ENCODE measurements at regions not wholly inside any gene's neighbourhood (a gene's known extent, or its start where the extent isn't known, plus 50 kb on each side); places are given as distances from the start of the nearest gene placed in this dataset.
A peak's percentile ranks its signal among the peaks of the same experiment; 100 is the strongest.

GRCh38 chr10:3704565-3705325 lies 80.3 kb downstream of the KLF6 start:
- WGBS, 2 donors: 77 to 80% methylated on average over 10 of the region's 10 CpGs
- Histone ChIP-seq H3K9me3 (no peaks in the 10 kb centered on the region), H3K4me1 (peaks cover 0 to 11% (median 4%) of the 10 kb centered on the region in 9 donors), H3K4me3 (no peak overlapping the region), H3K27me3 (no peaks in the 10 kb centered on the region), H3K36me3 (no peaks in the 10 kb centered on the region), H3K27ac (peak overlapping the region in 2 of 10 donors; percentile 34 to 37)
- ATAC-seq (peak; percentile 52 to 89 (median 70)), DNase-seq (no peak)
- intact Hi-C loops (cut with DNase I): loop anchor here in 2 of 10 donors (5.0 to 10.0 kb wide), 2 partner anchors 930 to 1608 kb away; no protein-coding TSS in a partner anchor
- TF ChIP-seq, protein P1, sequence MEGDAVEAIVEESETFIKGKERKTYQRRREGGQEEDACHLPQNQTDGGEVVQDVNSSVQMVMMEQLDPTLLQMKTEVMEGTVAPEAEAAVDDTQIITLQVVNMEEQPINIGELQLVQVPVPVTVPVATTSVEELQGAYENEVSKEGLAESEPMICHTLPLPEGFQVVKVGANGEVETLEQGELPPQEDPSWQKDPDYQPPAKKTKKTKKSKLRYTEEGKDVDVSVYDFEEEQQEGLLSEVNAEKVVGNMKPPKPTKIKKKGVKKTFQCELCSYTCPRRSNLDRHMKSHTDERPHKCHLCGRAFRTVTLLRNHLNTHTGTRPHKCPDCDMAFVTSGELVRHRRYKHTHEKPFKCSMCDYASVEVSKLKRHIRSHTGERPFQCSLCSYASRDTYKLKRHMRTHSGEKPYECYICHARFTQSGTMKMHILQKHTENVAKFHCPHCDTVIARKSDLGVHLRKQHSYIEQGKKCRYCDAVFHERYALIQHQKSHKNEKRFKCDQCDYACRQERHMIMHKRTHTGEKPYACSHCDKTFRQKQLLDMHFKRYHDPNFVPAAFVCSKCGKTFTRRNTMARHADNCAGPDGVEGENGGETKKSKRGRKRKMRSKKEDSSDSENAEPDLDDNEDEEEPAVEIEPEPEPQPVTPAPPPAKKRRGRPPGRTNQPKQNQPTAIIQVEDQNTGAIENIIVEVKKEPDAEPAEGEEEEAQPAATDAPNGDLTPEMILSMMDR (IDR thresholded peaks at IDR 0.05): no peak

DNA sequence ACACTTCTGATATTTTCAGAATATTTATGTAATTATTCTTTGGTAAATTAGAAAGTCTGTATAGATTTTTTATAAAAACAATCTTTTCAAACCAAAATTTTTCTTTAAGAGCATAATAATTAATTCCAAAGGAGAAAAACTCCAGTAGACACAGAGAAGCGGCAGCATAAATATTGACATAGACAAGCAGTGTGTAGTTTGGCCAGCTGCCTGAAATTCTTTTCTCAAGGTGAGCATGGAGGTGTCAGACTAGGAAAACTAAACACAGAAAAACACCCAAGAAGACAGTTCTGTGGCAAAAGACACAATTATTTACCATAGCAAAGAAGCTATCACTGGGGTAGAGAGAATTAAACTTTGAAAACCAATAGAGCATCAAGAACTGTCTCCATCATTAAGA lies 82.4 kb downstream of the KLF6 start:
- 97 to 98% methylated on average over 1 of the region's 1 CpG for WGBS, 2 donors
- no peak overlapping the region for H3K4me3 ChIP-seq
- peaks cover 0 to 11% (median 4%) of the 10 kb centered on the region in 9 donors for H3K4me1 ChIP-seq
- DNase-seq: no peak
- intact Hi-C loops (cut with DNase I): loop anchor here in 1 of 10 donors (10.0 kb wide), 1 partner anchor 928 kb away; no protein-coding TSS in a partner anchor
- TF ChIP-seq, protein P1 (IDR thresholded peaks at IDR 0.05): no peak
- H3K9me3 ChIP-seq: no peaks in the 10 kb centered on the region
- H3K36me3 ChIP-seq: no peaks in the 10 kb centered on the region
- no peak for ATAC-seq
- no peak overlapping the region for H3K27ac ChIP-seq
- H3K27me3 ChIP-seq: no peaks in the 10 kb centered on the region

DNA sequence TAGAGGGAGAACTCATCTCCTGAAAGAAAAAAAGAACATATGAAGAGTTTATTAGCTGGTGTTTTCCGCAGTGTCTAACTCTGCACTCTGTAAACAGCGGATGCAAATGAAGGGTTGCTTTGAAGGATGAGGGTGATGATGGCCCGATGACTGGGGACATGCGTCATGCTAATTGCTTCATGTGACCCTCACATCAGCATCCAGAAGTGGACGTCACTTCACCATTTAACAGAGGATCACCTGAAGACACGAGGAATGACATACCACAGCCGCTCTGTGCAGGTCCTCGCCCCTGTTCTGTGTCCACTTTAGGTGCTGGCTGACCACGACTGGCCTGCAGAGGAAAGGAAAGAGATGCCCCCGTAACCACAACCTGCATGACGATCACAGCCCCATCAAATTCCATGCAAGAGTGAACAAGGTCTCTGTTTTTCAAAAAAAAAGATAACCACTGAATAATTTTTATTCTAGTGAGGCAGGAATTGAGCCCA lies 82.9 kb downstream of the KLF6 start:
- WGBS, 2 donors: 93 to 97% methylated on average over 11 of the region's 11 CpGs
- H3K27ac ChIP-seq: no peak overlapping the region
- TF ChIP-seq, protein P1 (IDR thresholded peaks at IDR 0.05): no peak
- H3K4me1 ChIP-seq: peaks cover 0 to 11% (median 4%) of the 10 kb centered on the region in 9 donors
- no peaks in the 10 kb centered on the region for H3K36me3 ChIP-seq
- DNase-seq (no peak), ATAC-seq (no peak)
- intact Hi-C loops (cut with DNase I): loop anchor here in 1 of 10 donors (10.0 kb wide), 1 partner anchor 927 kb away; no protein-coding TSS in a partner anchor
- H3K4me3 ChIP-seq: no peak overlapping the region
- H3K9me3 ChIP-seq: no peaks in the 10 kb centered on the region
- H3K27me3 ChIP-seq: no peaks in the 10 kb centered on the region

- no peak overlapping the region for H3K27ac ChIP-seq
- H3K4me1 ChIP-seq: peaks cover 0 to 11% (median 4%) of the 10 kb centered on the region in 9 donors
- no peak for DNase-seq
- TF ChIP-seq, protein P1 (IDR thresholded peaks at IDR 0.05): no peak
- 93 to 96% methylated on average over 1 of the region's 1 CpG for WGBS, 2 donors
- no peak overlapping the region for H3K4me3 ChIP-seq
- no peaks in the 10 kb centered on the region for H3K27me3 ChIP-seq
- no peaks in the 10 kb centered on the region for H3K36me3 ChIP-seq
- ATAC-seq: no peak
- intact Hi-C loops (cut with DNase I): loop anchor here in 1 of 10 donors (10.0 kb wide), 1 partner anchor 927 kb away; no protein-coding TSS in a partner anchor
- H3K9me3 ChIP-seq: no peaks in the 10 kb centered on the region
Measured at GRCh38 chr10:3701491-3701890, 83.5 kb downstream of the KLF6 start.
